Lung (tissue), 11 donors: ENCODE measurements at regions not wholly inside any gene's neighbourhood (a gene's known extent, or its start where the extent isn't known, plus 50 kb on each side); places are given as distances from the start of the nearest gene placed in this dataset.

Experiments
- ATAC-seq: fragments of 200-7000 bp; cut with Tn5 transposase; one replicate; pipeline ENCODE4 v1.9.1; 2020; ENCODE audit warnings: moderate number of reproducible peaks; ENCODE audit not compliant: insufficient read depth, low FRiP score
- DNase-seq, 3 donors: peaks; one replicate each; pipeline ENCODE4 v3.0.0-alpha.2; 2013 to 2017
- H3K27ac ChIP-seq, 2 donors: one replicate each; pipeline ENCODE4 v1.5.1; 2013; ENCODE audit warnings: mild to moderate bottlenecking in 2 of 2, moderate library complexity in 2 of 2, control low read depth in 1 of 2, inconsistent platforms in 1 of 2, low read depth in 1 of 2, low read length in 1 of 2
- H3K27me3 ChIP-seq, 3 donors: one replicate each; pipeline ENCODE4 v1.5.1; 2013; ENCODE audit warnings: low read length in 2 of 3; ENCODE audit not compliant: control insufficient read depth in 3 of 3, insufficient read depth in 3 of 3
- H3K36me3 ChIP-seq, 4 donors: one replicate each; pipeline ENCODE4 v1.5.1; 2013; ENCODE audit warnings: low read length in 4 of 4, mild to moderate bottlenecking in 1 of 4, moderate library complexity in 1 of 4; ENCODE audit not compliant: control insufficient read depth in 4 of 4, insufficient read depth in 4 of 4
- H3K4me1 ChIP-seq, 5 donors: one replicate each; pipeline ENCODE4 v1.5.1; 2013; ENCODE audit warnings: low read length in 5 of 5, mild to moderate bottlenecking in 2 of 5, moderate library complexity in 1 of 5; ENCODE audit not compliant: control insufficient read depth in 5 of 5, insufficient read depth in 5 of 5
- H3K4me3 ChIP-seq: one replicate; pipeline ENCODE4 v1.5.1; 2013; ENCODE audit warnings: mild to moderate bottlenecking, control low read depth, moderate library complexity
- H3K9ac ChIP-seq, 2 donors: one replicate each; pipeline ENCODE4 v1.5.1; 2013; ENCODE audit warnings: low read length in 2 of 2, control low read depth in 1 of 2; ENCODE audit not compliant: insufficient read depth in 1 of 2
- H3K9me3 ChIP-seq, 4 donors: one replicate each; pipeline ENCODE4 v1.5.1; 2013; ENCODE audit warnings: low read length in 3 of 4, mild to moderate bottlenecking in 1 of 4, moderate library complexity in 1 of 4; ENCODE audit not compliant: control insufficient read depth in 4 of 4, insufficient read depth in 3 of 4
- CTCF ChIP-seq: IDR thresholded peaks from 2 replicates; pipeline ENCODE4 v1.5.1; 2012; ENCODE audit warnings: mild to moderate bottlenecking; ENCODE audit errors: control extremely low read depth, extremely low read depth
- WGBS, 2 donors: extraction: QIAGEN DNeasy Blood & Tissue Kit; methylation state at CpG; one replicate each; pipeline ENCODE4 v1.1.7; 2013; 5-methylcytosine and 5-hydroxymethylcytosine counted together
- donor health status: control.
- donor health status: control.
- donor health status: Bipolar disorder and iron deficiency.
- donor health status: healthy.
- donor health status: DM: yes; HTN: yes; CAD: no.

DNA sequence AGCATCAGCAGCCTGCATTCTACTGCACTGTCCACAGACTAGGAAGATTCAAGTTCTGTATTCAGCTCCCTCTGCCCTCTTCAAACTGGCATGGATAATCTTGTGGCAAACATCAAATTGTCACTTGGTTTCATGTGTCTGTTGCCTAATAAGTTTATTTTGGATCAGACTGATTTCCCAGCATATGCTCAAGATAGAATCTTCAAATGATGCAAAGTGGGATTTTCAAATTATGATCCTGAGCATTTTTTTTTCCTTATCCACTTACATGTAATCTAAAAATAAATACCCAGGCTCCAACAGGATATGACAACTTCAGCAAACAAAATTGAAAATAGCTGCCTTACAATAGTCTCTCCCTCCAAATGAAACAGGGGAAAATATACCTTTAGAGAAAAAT, 160.9 kb upstream of the VRK2 start:
- H3K4me1 ChIP-seq: peaks cover 0 to 8% (median 0%) of the 10 kb centered on the region in 5 donors
- no peaks in the 10 kb centered on the region for H3K36me3 ChIP-seq
- ATAC-seq: no peak

GRCh38 chr2:57886161-57886786, 160.3 kb upstream of the VRK2 start:
- no peak overlapping the region for H3K9ac ChIP-seq
- DNase-seq (no peak), ATAC-seq (no peak)
- no peak for TF ChIP-seq CTCF
- H3K4me3 ChIP-seq: no peak overlapping the region
- H3K4me1 ChIP-seq: peaks cover 0 to 10% (median 0%) of the 10 kb centered on the region in 5 donors
- peaks cover 0 to under 1% (median 0%) of the 10 kb centered on the region in 4 donors for H3K36me3 ChIP-seq
- 69 to 83% methylated on average over 13 of the region's 13 CpGs for WGBS, 2 donors
- H3K27ac ChIP-seq: no peak overlapping the region
- no peaks in the 10 kb centered on the region for H3K9me3 ChIP-seq
- H3K27me3 ChIP-seq: no peaks in the 10 kb centered on the region

More for the DNA sequence above, 160.9 kb upstream of the VRK2 start:
- H3K27me3 ChIP-seq: no peaks in the 10 kb centered on the region
- H3K4me3 ChIP-seq: no peak overlapping the region
- DNase-seq: no peak
- no peaks in the 10 kb centered on the region for H3K9me3 ChIP-seq
- no peak overlapping the region for H3K27ac ChIP-seq
- no peak overlapping the region for H3K9ac ChIP-seq
- no peak for TF ChIP-seq CTCF

GRCh38 chr2:57888463-57888862, 158.1 kb upstream of the VRK2 start:
- H3K4me3 ChIP-seq: no peak overlapping the region
- no peak for TF ChIP-seq CTCF
- peaks cover 0 to 2% (median 0%) of the 10 kb centered on the region in 4 donors for H3K36me3 ChIP-seq
- ATAC-seq (no peak), DNase-seq (no peak)
- 84 to 93% methylated on average over 3 of the region's 3 CpGs for WGBS, 2 donors
- no peaks in the 10 kb centered on the region for H3K9me3 ChIP-seq
- no peak overlapping the region for H3K9ac ChIP-seq
- peaks cover 0 to 15% (median 0%) of the 10 kb centered on the region in 5 donors for H3K4me1 ChIP-seq
- H3K27ac ChIP-seq: no peak overlapping the region
- H3K27me3 ChIP-seq: no peaks in the 10 kb centered on the region

- H3K36me3 ChIP-seq: peaks cover 0 to 2% (median 0%) of the 10 kb centered on the region in 4 donors
- no peaks in the 10 kb centered on the region for H3K27me3 ChIP-seq
- H3K4me3 ChIP-seq: no peak overlapping the region
- TF ChIP-seq CTCF: no peak
- peaks cover 0 to 15% (median 0%) of the 10 kb centered on the region in 5 donors for H3K4me1 ChIP-seq
- H3K9me3 ChIP-seq: no peaks in the 10 kb centered on the region
- no peak overlapping the region for H3K27ac ChIP-seq
- DNase-seq (no peak), ATAC-seq (no peak)
- no peak overlapping the region for H3K9ac ChIP-seq
These were observed 156.1 kb upstream of the VRK2 start for GRCh38 chr2:57890464-57890863.
